Type B pancreatic cell (in vitro differentiated cells): ENCODE measurements at regions not wholly inside any gene's neighbourhood (a gene's known extent, or its start where the extent isn't known, plus 50 kb on each side); places are given as distances from the start of the nearest gene placed in this dataset.

Source experiments
- DNase-seq: peaks from one replicate; pipeline ENCODE4 v3.0.0; 2021; ENCODE audit warnings: mixed read lengths; ENCODE audit not compliant: unreplicated experiment; ENCODE audit errors: extremely low spot score
- H3K27ac Mint-ChIP-seq: 2 replicates; pipeline ENCODE4 v1.8.0; 2021; ENCODE audit warnings: mild to moderate bottlenecking, mixed read lengths
- H3K27me3 Mint-ChIP-seq: 2 replicates; pipeline ENCODE4 v1.8.0; 2021; ENCODE audit warnings: mixed read lengths
- H3K36me3 Mint-ChIP-seq: 2 replicates; pipeline ENCODE4 v1.8.0; 2021; ENCODE audit warnings: mixed read lengths
- H3K4me1 Mint-ChIP-seq: one replicate; pipeline ENCODE4 v1.8.0; 2021; ENCODE audit warnings: mixed read lengths; ENCODE audit not compliant: unreplicated experiment
- H3K4me3 Mint-ChIP-seq: 2 replicates; pipeline ENCODE4 v1.8.0; 2021; ENCODE audit warnings: mild to moderate bottlenecking, mixed read lengths
- H3K9me3 Mint-ChIP-seq: 2 replicates; pipeline ENCODE4 v1.8.0; 2021; ENCODE audit warnings: mixed read lengths
- CTCF ChIP-seq: fragments of 200-600 bp; sonication (generic); conservative IDR thresholded peaks from 2 replicates; pipeline ENCODE4 v1.5.0; 2021; ENCODE audit warnings: antibody characterized with exemption, mild to moderate bottlenecking

DNA sequence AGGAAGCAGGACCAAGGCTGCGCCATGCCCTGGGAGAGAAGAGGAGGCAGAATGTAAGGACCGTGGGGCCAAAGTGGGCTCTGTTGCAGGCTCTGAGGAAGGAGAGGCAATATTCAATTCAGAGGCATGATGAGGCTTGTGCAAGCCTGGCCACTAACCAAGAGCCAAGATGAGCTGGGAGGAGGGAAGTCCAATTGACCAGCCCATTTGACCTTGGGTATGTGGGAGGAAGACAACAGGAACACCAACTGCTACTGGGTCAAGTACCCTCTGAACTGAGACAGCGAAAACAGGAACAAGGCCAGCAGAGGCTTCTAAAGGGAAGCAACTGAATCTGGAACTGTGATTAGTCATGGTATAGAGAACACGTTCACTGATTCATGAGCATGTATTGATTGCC lies 779.6 kb downstream of the MAFB start:
- H3K4me3 Mint-ChIP-seq, result no peak overlapping the region
- H3K36me3 Mint-ChIP-seq, result no peaks in the 10 kb centered on the region
- H3K4me1 Mint-ChIP-seq, result peaks cover 19% of the 10 kb centered on the region
- peaks cover 20% of the 10 kb centered on the region for H3K27me3 Mint-ChIP-seq
- peaks cover 3% of the 10 kb centered on the region for H3K9me3 Mint-ChIP-seq
- no peak for DNase-seq
- H3K27ac Mint-ChIP-seq, result no peak overlapping the region
- TF ChIP-seq CTCF, result no peak

DNA sequence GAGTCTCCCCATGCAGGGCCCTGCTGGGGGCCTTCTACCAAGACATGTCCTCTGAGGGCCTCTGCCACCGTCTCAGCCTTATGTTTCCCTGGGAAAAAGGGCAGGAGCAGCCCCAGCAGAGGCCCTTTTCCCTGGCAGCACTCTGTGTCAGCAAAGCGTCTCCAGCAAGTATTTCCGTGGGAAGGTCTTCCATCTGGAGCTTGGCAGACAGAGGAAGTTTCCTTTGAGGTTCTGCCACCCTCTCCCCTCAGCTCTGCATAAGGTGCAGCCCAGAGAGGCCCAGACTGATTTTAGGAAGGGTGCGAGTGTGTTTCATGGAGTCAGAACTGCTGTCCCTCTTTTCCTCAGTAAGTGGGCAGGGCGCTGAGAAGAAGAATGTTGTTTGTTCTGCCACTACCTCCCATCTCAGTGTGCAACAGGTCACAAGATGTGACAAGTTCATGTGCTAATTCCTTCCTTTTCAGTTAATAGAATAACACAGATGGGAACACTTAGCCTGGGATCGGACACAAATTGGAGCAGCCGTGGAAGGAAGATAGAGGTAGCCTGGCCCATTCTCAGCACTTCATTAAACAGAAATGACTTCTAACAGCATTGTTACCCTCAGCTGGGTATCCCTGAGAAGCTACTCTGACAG lies 784.4 kb downstream of the MAFB start:
- Mint-ChIP-seq H3K4me1 (peaks cover 23% of the 10 kb centered on the region), H3K27ac (no peak overlapping the region), H3K4me3 (no peak overlapping the region), H3K9me3 (peaks cover 3% of the 10 kb centered on the region), H3K36me3 (peaks cover 5% of the 10 kb centered on the region), H3K27me3 (peaks cover 17% of the 10 kb centered on the region)
- TF ChIP-seq CTCF, result no peak
- no peak for DNase-seq

DNA sequence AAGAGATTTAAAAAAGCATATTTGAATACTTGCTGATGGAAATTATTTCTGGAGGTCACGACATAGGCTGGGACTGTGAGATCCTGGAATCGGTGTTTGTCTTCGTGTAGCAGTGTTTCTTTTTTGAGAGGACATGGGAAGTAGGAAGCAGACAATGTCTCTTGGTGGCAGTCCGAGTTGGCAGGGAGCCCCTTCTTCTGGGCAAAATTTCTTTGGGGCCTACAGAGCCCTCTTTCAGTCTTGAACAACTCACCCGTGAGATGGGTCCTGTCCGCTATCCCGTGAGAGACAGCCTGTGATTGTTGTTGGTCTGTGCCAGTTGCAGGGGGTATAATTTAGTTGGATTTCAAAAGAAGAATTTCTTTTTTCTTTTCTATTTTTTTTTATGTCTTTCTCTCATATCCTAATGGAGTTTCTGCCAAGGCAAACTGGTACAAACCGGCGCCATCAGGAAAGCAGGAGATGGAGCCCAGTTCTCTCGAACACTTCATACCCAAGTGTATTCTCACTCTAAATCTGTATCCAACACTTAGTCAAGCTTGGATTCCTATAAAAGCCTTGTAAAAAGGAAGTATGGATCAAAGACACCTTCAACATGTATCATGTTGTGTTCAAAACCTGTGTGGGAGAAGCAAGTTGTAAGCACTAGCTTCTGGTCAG lies 785.1 kb downstream of the MAFB start:
- no peak for DNase-seq
- no peak for TF ChIP-seq CTCF
- Mint-ChIP-seq H3K36me3 (peaks cover 5% of the 10 kb centered on the region), H3K9me3 (peaks cover 3% of the 10 kb centered on the region), H3K4me3 (no peak overlapping the region), H3K27me3 (peaks cover 19% of the 10 kb centered on the region), H3K4me1 (peaks cover 23% of the 10 kb centered on the region), H3K27ac (no peak overlapping the region)

DNA sequence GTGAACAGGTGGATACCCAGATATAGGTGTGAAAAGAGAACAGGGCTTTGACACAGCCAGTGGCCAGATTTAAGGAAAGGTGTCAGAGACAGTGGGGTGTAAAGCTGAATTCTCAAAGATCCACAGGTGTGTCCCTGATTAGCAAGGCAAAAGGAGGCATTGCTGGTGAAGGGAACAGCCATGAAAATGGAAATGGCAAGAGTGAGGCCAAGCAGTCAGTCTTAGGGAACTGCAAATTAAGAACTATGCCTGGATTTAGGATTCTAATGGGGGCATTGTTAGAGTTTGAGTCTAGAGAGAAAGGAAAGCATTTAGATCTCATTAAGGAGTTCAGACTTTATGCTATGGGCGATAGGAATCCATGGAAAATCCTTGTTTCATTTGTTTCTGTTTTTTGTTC lies 789.2 kb downstream of the MAFB start:
- no peak for DNase-seq
- peaks cover 5% of the 10 kb centered on the region for H3K36me3 Mint-ChIP-seq
- peaks cover 3% of the 10 kb centered on the region for H3K27me3 Mint-ChIP-seq
- H3K9me3 Mint-ChIP-seq, result peaks cover 14% of the 10 kb centered on the region
- H3K4me1 Mint-ChIP-seq, result peaks cover 12% of the 10 kb centered on the region
- TF ChIP-seq CTCF, result no peak
- no peak overlapping the region for H3K27ac Mint-ChIP-seq
- no peak overlapping the region for H3K4me3 Mint-ChIP-seq

GRCh38 chr20:39898467-39898852 lies 790.6 kb downstream of the MAFB start:
- no peak overlapping the region for H3K4me3 Mint-ChIP-seq
- peaks cover 5% of the 10 kb centered on the region for H3K4me1 Mint-ChIP-seq
- H3K27ac Mint-ChIP-seq, result no peak overlapping the region

More at GRCh38 chr20:39898467-39898852, 790.6 kb downstream of the MAFB start:
- Mint-ChIP-seq H3K27me3 (peaks cover 3% of the 10 kb centered on the region), H3K36me3 (peaks cover 5% of the 10 kb centered on the region), H3K9me3 (peaks cover 16% of the 10 kb centered on the region)
- no peak for TF ChIP-seq CTCF
- DNase-seq, result no peak
